ENCODE measurements at regions not wholly inside any gene's neighbourhood (a gene's known extent, or its start where the extent isn't known, plus 50 kb on each side); places are given as distances from the start of the nearest gene placed in this dataset.
A peak's percentile ranks its signal among the peaks of the same experiment; 100 is the strongest.

DNA sequence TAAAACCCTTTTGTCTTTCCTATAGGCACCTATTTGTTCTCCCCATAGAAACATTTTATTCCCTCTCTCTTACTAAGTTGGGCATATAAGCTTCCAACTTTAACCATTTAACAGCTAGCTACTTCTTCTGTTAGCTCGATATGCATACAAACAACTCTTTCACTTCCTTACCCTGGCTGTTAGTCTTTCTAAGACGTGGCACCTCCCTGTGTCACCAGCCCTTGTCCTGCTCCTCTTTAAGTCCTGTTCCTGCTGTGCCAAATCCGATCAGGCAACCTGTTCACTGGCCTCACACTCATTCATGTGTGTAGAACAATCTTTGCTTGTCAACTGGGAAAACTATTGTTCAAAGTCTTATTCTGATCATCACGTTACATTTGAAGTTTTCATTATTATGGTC lies 1376.1 kb upstream of the TENM4 start:
- DNase-seq: no peak

DNA sequence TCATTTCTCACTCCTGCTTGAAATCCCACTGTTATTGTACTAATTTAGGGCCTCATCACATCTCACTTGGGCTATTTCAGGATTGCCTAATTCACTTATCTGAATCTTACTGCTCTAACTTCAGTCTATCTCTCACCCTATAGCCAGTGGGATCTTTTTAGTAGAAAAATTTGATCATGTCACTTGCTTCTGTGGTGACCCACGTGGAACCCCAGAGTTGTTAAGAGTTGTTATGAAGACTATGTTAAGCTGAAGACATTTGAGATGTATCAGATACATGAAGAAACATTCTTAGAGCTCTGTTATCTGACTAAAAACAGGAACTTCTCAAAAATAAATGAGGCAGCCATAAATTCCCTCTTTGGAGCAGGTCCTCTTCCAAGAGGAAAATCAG lies 1375.6 kb upstream of the TENM4 start:
- no peak for DNase-seq

DNA sequence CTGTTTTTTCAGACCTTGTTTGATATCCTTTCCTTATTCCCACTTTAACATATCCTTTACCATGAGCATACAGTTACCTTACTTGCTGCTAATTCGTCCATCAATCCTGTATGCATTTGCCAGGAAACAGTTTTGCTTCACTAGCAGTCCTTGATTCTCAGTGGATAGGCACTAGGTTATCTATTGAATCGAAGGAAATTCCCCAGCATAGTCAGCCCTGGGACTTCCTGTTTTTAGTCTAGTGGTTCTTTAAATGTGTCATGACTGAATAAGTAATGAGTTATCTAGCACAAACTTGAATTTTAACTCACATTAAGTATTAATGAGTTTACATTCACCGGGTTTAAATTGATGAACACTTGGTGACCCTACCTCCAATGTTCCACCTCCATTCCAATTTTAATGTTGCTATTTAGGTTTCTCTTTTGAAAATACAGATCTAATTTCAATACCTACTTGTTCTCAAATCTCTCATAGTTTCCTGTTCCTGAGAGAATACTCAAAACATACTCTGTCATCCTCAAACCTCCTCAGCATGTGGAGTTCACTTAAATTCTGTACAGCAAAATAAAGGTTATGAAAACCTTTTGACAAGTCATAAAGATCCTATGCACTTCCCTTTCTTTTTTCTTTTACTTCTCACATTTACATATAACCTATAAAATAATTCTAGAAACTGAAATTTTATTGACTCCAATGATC lies 1375.1 kb upstream of the TENM4 start:
- no peak for DNase-seq

DNA sequence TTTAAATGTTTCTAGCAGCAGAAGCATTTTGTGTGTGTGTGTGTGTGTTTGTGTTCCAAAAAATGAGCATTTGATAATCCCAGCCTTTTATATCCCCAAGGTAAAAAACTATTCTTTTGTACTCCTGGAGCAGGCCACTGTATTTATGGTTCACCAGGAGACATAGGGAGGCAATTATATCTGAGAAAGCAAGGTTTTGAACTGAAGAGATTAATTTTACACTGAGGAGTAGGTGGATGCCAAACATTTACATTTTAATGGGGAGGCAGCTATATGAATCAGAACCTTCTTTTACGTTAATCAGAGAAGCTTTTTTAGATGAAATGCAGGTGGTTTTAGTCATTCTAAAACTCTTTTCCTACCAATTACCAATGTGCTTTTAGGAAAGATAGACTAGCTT lies 1374.0 kb upstream of the TENM4 start:
- no peak for DNase-seq

DNA sequence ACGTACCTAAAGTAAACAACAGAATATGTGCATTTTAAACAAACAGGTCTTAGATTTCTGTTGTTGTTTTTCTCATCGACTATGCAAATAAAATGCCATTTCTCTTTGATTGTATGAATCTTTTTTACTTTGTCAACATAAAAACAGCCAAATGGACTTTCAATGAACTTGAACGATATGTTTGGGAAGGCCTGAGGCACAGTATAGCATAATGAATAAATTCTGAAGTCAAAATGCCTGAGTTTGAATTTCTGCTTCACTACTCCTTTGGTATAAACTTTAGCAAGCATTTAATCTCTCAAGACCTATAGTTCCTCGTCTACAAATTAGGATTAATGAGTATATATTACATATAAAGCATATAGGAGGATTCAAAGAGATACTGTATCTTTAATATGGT lies 1369.9 kb upstream of the TENM4 start:
- DNase-seq: no peak

DNA sequence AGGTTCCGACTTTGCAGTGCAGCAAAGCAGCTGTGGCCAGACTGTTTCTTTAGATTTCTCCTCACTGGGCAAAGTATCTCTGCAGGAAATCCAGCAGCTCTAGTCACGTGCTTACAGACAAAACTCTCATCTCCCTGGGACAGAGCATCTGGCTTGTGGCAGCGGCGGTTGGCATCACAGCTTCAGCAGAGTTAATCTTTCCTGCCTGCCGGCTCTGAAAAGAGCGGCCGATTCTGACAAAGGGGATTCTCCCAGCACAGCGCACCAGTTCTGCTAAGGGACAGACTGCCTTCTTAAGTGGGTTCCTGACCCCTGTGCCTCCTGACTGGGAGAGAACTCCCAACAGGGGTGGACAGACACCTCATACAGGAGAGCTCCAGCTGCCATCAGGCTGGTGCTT lies 1357.3 kb upstream of the TENM4 start:
- DNase-seq: no peak

DNA sequence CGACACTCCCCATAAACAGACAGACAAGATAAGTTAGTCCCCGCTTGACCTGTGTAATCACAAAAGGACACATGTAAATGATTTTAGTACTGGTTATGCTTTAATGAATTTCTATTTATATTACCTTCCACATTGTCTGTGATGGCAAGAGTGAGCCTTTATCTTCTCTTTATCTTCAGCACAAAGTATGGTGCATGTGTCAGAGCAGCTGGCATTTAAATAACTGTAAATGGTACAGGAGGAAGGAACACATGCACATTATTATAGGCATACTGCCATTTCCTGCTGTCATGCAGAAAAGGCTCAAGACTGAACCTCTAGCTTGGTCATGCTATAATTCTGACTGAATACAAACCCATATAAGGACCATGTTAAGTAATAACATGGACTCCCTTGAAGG lies 1342.7 kb upstream of the TENM4 start:
- no peak for DNase-seq

DNA sequence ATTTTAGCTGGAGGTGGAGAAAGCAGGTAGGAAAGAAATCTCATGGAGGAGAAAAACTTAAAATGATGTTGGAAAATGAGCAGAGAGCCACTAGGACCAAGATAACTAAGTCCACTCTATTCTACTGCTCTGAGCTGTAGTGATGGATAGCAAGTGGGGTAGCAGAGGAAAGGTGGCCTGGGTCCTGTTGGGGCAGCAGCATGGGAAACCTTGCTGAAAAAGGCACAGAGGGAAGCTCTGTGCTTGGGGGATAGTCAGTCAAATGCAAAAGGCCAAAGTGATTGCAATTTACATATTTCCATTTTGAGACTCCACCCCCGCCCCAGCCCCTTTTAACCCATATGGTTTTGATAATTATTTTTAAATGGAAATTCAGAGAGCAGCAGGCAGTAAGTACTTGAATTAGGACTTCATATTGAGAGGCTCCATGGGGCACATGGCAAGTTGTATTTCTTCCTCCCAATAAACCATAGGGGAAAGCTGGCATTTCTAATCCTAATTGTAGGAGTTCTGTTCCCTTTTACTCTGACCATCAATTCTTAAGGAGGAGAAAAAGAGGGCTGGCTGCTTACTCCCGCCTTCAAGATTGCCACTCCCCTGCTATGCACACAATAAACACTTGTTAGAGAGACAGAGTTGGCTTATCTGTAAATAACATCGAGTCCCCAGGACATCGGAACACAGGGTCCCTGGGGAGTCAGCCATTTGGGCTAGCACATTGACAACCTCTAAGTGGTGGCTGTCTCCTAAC lies 1341.5 kb upstream of the TENM4 start:
- DNase-seq: no peak

DNA sequence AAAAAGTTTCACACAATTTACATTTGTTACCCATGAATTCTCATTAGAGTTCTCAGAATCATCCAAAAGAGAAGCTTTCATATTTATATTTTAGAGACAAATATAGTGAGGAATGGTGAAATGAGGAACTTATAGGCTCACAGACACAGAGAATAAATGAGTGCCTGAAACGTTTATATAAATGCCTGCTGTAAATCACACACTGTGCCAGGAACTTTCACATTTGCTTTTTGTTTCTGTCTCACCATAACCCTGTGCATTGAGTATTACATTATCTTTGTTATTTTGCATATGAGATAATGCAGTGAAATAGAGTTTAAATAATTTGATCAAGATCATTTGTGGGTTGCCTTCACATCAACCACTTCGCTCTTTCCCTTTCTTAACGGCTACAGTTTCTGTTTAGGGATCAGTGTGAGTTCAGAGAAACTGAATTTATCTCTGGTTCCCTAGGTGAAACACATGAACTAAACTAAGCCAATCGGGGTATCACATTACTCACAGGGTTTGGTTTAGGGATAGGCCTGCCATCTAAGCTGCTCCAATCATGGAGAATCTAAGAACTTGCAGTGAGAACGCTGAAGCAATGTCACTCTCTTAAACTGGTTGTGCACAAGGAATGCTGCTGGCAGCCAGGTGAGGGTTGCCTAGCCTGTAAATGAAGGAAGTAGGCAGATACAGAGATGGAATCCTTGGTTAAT lies 1339.2 kb upstream of the TENM4 start:
- no peak for DNase-seq

DNA sequence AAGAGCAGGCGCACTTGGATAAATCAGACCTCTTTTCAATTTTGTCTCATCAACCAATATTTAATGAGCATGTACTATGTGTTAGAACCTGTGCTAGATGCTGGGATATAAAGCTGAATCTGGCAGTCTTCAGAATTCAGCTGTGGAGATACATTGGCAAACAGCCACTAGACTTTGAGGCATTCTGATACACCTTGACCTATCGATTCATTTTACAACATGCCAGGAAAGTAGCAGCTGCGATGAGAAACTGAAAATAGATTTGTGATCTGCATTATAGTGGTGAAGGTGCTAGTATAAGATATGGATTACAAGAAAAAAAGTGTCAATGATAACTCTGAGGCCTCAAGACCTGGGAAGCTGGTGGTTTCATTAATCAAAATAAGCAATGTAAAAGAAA lies 1338.1 kb upstream of the TENM4 start:
- DNase-seq: no peak

DNA sequence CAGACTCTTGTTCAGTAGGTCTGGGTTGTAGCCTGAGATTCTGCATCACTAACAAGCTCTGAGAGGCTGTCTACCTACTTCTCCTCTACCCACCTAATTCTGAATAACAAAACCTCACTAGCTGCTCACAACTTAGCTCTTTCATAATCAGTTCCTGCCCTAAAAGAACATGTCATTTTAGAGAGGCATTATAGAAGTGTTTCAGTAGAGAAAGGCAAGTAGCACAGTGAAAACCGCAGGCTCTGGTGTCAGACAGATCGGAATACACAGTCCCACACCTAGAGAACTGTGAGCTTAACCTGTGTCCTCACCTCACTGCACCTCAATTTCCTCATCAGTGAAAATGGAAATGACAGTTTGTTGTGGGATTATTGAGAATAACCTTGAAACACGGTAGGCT lies 1337.6 kb upstream of the TENM4 start:
- DNase-seq: no peak

DNA sequence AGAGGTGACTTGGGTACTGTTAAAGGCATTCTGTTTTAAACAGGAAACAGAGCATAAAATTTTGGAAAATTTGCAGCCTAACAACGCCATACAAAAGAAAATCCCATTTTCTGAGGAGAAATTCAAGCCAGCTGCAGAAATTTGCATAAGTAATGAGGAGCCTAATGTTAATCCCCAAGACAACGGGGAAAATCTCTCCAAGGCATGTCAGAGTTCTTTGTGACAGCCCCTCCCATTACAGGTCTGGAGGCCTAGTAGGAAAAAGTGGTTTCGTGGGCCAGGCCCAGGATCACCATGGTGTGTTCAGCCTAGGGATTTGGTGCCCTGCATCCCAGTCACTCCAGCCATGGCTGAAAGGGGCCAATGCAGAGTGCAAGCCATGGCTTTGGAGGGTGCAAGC lies 1333.1 kb upstream of the TENM4 start:
- DNase-seq: no peak

DNA sequence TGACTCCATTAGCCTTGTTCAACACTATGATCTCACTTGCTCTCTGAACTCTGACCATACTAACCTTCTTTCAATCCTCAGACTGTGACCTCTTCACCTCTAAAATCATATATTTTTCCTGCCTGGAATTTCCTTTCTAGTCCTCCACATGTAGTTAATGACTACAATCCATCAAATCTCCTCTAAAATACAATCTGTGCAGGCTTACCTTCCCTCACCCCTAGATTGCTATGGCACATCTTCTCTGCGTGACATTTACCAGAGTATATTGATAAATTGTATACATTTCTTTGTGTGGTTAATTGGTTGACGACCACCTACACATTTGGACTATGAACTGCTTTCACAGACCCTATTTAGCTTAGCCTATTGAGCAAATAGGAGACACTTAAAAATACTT lies 1330.2 kb upstream of the TENM4 start:
- no peak for DNase-seq

DNA sequence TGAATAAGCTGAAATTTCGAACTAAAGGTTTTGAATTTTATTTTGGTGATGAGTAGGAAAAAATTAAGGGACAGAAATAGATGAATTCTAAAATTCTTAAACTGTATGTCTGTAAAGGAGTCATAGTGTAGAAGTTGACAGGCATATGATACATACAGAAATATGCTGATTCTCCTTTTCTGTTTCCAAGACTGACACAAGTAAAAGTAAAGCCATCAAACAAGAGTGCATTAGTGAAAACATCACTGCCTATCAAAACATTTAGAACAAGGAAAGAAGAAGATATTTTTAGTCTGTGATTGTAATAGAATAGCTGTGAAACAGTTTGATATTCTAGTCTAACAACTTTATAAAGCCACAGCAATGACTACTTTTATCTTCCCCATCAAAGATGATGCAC lies 1318.0 kb upstream of the TENM4 start:
- no peak for DNase-seq

DNA sequence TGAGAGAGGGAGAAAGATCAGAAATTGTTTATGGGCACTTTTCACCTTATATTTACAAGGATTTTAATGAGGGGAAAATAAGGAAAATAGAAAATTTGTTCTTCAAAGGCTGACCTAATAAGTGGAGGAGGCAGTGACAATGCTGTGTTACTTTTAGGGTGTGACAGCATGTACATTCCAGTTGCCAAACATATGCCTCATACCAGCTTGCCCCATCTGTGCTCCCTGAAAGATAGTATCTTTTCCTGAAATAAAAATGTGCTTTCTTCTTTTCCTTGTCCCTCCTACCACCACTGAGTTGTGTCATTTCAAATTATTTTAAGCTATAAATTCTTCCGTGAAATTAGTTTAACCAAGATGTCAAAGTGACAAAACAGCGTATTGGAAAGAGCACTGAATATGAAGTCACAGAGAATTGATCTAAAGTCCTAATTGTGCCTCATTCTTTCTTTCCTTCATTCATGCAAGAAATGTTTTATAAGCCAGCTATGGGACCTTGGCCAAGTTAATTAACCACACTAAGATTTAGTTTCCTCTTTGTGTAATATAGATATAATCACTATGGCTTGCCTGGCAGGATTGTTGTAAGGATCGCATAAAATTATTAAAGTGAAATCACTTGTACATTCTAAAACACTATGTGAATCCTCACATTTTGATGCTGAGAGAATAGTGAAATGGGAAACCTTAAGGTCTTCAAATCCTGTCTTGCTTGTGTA lies 1307.5 kb upstream of the TENM4 start:
- peak; percentile 17 for DNase-seq

DNA sequence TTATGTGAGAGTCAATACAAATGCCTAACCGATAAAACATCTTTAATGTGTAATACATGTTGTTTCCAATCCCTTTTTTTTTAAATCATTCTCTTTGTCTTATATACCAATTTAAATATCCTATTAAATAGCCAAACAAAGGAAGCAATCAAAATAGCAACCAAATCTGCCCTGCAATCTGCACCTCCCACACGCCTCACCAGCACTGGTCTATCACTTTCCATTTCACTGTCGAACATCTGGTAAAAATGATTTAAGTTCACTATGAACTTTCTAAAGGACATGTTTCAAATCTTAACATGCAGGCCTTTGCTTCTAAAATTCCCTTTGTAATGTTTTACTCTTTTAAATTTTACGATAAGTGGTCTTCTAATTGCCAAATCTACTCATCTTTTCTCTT lies 1305.5 kb upstream of the TENM4 start:
- no peak for DNase-seq

DNA sequence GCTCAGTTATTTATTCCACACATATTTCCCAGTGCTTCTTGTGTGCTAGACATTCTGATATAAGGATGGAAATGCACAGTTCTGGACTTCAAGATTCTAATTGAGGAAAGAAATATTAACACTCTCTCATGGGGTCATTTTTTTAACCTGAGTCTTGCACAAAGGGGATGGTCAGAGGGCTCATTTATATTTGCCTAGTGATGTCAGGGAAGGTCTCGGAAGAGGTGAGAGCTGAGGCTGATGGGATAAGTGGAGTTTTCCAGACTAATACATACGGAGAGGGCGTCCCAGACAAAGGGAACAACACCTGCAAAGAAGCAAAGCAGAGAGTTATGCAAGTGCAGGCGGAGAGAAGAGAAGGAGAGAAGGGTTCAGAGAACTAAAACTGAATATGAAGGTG lies 1304.6 kb upstream of the TENM4 start:
- DNase-seq: no peak

DNA sequence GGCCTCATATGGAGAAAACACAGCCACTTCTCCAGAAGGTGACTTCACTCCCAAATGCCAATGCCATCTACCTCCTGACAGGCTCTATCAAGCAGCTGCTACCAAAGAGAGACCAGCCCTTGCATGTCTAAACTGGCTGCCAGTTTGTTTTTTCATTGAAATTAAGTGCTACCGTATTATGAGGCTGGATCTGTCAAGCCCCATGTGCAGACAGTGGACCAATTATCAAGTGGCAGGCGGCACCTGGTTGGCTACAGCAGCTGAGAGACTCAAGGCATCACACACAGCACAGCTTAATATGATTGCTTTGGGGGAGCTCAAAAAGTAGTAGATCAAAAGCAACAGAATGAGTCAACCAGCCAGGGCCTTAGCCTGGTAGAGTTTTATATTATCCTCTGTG lies 1293.0 kb upstream of the TENM4 start:
- peak; percentile 91 for DNase-seq

DNA sequence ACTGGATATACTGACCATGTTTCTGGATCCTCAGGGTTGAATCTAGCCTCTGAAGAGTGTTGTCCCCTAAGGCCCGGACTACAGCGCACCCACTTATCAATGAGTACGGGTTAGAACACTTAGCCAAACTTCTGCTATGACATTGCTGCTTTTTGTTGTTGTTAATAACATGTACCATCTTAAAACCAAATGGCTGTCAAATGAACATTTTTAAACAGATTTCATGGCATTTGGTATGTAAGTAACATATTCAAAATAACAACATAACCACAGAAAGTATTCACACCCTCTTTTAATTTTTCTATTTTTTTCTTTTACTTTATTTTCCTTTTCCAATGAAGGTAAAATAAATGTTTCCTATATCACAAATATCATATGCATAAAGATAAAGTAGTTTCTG lies 1292.5 kb upstream of the TENM4 start:
- DNase-seq: no peak

DNA sequence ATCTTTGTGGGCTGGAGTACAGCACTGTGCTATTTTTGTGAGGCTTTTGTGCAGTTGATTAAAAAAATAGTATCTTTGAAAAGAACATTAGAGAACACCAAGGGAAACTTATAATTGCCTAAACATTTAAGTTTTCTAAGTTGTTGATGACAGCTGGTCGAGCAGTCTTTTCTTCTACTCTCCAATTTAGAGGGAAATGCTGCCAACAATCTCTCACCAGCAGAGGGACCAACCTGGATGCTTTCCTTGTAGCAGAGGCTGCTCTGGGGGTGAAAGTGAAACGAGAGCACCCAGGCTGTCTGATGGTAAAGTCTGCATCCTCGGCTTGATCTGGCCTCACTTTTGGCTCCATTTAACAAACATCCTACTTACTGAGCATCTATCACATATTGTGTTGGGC lies 1286.5 kb upstream of the TENM4 start:
- peak; percentile 6 for DNase-seq

DNA sequence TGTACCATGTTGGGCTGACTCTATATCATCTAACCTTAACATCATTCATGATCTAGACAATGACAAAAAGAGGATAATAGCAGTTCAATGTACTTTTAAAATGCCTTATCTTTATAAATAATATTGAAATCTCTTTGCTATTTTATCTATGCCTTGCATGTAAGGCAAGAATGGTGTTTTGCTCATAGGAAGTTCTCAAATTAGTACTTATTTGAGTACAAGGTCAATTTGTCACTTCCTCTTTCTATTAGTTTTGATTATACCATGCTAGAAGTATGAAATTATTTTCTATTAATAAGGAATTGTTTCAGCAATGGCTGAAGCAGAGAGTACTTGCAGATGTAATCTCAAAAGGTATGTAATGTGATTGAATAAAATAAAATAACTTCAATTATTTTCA lies 1285.4 kb upstream of the TENM4 start:
- DNase-seq: no peak

DNA sequence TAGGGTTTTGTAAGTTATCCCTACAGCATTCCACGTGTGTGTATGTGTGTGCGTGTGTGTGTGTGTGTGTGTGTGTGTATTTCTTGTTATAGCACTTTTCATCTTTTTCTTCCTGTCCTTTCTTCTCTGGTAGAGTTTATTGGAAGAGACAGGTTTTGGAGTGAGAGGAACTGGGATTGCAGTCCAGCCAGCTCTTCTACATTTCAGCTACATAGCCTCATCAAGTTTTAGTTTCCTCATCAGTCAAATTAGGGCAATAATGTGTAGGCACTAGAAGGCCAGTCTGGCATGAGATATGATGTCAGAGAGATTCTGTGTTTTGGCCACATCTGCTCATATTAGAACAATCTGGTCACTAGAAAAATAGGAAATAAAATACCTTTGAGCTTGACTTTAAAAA lies 1283.5 kb upstream of the TENM4 start:
- no peak for DNase-seq

DNA sequence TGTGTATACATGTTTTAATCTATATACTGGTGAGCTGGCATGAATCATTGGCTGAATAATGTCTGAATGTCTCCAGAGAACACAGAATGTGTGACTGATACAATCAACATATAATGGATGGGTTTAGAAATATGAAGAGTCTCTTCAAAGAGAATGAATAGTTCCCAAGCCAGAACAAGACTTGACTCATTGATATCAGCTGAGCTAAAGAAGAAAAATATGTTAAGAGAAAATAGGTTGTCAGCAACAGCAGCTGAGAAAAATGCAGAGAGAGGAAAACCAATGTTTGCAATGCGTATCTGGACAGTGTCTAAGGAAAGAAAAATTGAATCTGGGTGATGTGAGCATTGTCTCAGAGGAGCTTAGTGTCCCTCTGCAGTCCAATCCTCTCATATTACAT lies 1281.8 kb upstream of the TENM4 start:
- no peak for DNase-seq

DNA sequence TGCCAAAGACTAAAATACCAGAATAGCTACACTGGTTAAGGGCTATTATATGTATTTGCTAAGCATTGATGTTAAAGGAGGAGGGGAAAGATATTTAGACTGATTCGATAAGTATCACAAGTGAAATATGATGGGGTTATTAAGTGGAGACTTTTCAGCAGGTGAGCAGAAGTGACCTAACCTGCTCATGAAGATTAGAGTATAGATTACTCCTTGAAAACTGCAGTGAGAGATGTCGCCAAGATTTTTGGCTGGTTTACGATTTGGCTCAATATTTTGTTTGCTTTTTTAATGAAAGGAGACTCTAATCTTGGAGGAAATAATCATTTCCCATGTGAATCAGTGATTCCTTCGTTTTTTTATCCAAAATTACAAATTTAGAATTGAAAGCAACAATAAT lies 1279.5 kb upstream of the TENM4 start:
- DNase-seq: no peak

Measured in NCI-H1105 treated with DMSO at 0.1 percent for 48 hours (cell line).